ENCODE measurements at regions not wholly inside any gene's neighbourhood (a gene's known extent, or its start where the extent isn't known, plus 50 kb on each side); places are given as distances from the start of the nearest gene placed in this dataset.

- no peaks in the 10 kb centered on the region for H4K20me1 ChIP-seq (ENCODE audit: insufficient read depth, low read length)
- no peaks in the 10 kb centered on the region for H3K36me3 ChIP-seq (replicated peaks in 1 of 2; ENCODE audit: control insufficient read depth in 1 of 2, insufficient read depth in 2 of 2, low read length in 2 of 2)
- Mint-ChIP-seq H3K4me3 (no peak overlapping the region), H3K27me3 (ENCODE audit: low read depth in 3 of 3) (peaks cover 0 to 5% (median 0%) of the 10 kb centered on the region in 3 donors), H3K4me1 (peaks cover 5% of the 10 kb centered on the region), H3K36me3 (no peaks in the 10 kb centered on the region), H3K9me3 (peaks cover 15 to 24% (median 19%) of the 10 kb centered on the region in 7 donors), H3K27ac (peak overlapping the region in 1 of 7 donors; percentile 40)
- TF ChIP-seq, protein P1, sequence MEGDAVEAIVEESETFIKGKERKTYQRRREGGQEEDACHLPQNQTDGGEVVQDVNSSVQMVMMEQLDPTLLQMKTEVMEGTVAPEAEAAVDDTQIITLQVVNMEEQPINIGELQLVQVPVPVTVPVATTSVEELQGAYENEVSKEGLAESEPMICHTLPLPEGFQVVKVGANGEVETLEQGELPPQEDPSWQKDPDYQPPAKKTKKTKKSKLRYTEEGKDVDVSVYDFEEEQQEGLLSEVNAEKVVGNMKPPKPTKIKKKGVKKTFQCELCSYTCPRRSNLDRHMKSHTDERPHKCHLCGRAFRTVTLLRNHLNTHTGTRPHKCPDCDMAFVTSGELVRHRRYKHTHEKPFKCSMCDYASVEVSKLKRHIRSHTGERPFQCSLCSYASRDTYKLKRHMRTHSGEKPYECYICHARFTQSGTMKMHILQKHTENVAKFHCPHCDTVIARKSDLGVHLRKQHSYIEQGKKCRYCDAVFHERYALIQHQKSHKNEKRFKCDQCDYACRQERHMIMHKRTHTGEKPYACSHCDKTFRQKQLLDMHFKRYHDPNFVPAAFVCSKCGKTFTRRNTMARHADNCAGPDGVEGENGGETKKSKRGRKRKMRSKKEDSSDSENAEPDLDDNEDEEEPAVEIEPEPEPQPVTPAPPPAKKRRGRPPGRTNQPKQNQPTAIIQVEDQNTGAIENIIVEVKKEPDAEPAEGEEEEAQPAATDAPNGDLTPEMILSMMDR (IDR thresholded peaks at IDR 0.05) = no peak
- 0% methylated on average over 1 of the region's 2 CpGs for WGBS (ENCODE audit: insufficient coverage)
- no peak overlapping the region for H3K4me3 ChIP-seq (replicated peaks in 1 of 3; ENCODE audit: low read depth in 2 of 3, low read length in 3 of 3)
- no peaks in the 10 kb centered on the region for H3K79me2 ChIP-seq (ENCODE audit: insufficient read depth, low read length)
- peak overlapping the region; percentile 35 for H2AFZ ChIP-seq (ENCODE audit: insufficient read depth, low read depth, low read length, poor library complexity, severe bottlenecking)
- H3K27ac ChIP-seq (ENCODE audit: low read depth in 1 of 2, low read length in 2 of 2) = no peak overlapping the region
- no peak overlapping the region for H3K4me2 ChIP-seq (replicated peaks; ENCODE audit: extremely low read depth, low read length, poor library complexity, severe bottlenecking)
- intact Hi-C loops (cut with micrococcal nuclease) = no loop called here
- no peaks in the 10 kb centered on the region for H3K4me1 ChIP-seq (ENCODE audit: control insufficient read depth in 1 of 2, insufficient read depth in 2 of 2, low read length in 2 of 2)
- DNase-seq = peak in 2 of 3 donors; percentile 5 to 7
- no peak overlapping the region for H3K9ac ChIP-seq (ENCODE audit: insufficient read depth, low read length, poor library complexity, severe bottlenecking)
- peaks cover 15 to 16% of the 10 kb centered on the region in 2 donors for H3K9me3 ChIP-seq (replicated peaks in 1 of 2; ENCODE audit: control insufficient read depth in 1 of 2, insufficient read depth in 1 of 2, low read length in 2 of 2)
- H3K27me3 ChIP-seq (ENCODE audit: control insufficient read depth in 2 of 2, insufficient read depth in 2 of 2, low read length in 2 of 2) = no peaks in the 10 kb centered on the region
These were observed 121.4 kb upstream of the NFIA start for GRCh38 chr1:60960891-60961461.

GRCh38 chr1:60959701-60960100 lies 122.7 kb upstream of the NFIA start:
- H3K79me2 ChIP-seq (ENCODE audit: insufficient read depth, low read length) = no peaks in the 10 kb centered on the region
- Mint-ChIP-seq H3K36me3 (no peaks in the 10 kb centered on the region), H3K9me3 (peaks cover 4 to 12% (median 10%) of the 10 kb centered on the region in 7 donors), H3K4me1 (peaks cover 5% of the 10 kb centered on the region), H3K27me3 (ENCODE audit: low read depth in 3 of 3) (peaks cover 0 to 5% (median 0%) of the 10 kb centered on the region in 3 donors), H3K27ac (no peak overlapping the region), H3K4me3 (no peak overlapping the region)
- intact Hi-C loops (cut with micrococcal nuclease) = no loop called here
- no peaks in the 10 kb centered on the region for H3K4me1 ChIP-seq (ENCODE audit: control insufficient read depth in 1 of 2, insufficient read depth in 2 of 2, low read length in 2 of 2)
- no peak overlapping the region for H3K9ac ChIP-seq (ENCODE audit: insufficient read depth, low read length, poor library complexity, severe bottlenecking)
- no peak overlapping the region for H3K4me2 ChIP-seq (replicated peaks; ENCODE audit: extremely low read depth, low read length, poor library complexity, severe bottlenecking)
- no CpG with 5 or more reads among the region's 1 CpG for WGBS (ENCODE audit: insufficient coverage)
- no peaks in the 10 kb centered on the region for H3K27me3 ChIP-seq (ENCODE audit: control insufficient read depth in 2 of 2, insufficient read depth in 2 of 2, low read length in 2 of 2)
- H3K36me3 ChIP-seq (replicated peaks in 1 of 2; ENCODE audit: control insufficient read depth in 1 of 2, insufficient read depth in 2 of 2, low read length in 2 of 2) = no peaks in the 10 kb centered on the region
- H2AFZ ChIP-seq (ENCODE audit: insufficient read depth, low read depth, low read length, poor library complexity, severe bottlenecking) = no peak overlapping the region
- no peak overlapping the region for H3K4me3 ChIP-seq (replicated peaks in 1 of 3; ENCODE audit: low read depth in 2 of 3, low read length in 3 of 3)
- DNase-seq = no peak
- no peak overlapping the region for H3K27ac ChIP-seq (ENCODE audit: low read depth in 1 of 2, low read length in 2 of 2)
- TF ChIP-seq, protein P1 (IDR thresholded peaks at IDR 0.05) = no peak
- peaks cover 4 to 5% of the 10 kb centered on the region in 2 donors for H3K9me3 ChIP-seq (replicated peaks in 1 of 2; ENCODE audit: control insufficient read depth in 1 of 2, insufficient read depth in 1 of 2, low read length in 2 of 2)
- H4K20me1 ChIP-seq (ENCODE audit: insufficient read depth, low read length) = no peaks in the 10 kb centered on the region
